ENCODE measurements at regions not wholly inside any gene's neighbourhood (a gene's known extent, or its start where the extent isn't known, plus 50 kb on each side); places are given as distances from the start of the nearest gene placed in this dataset.
"Not testable (repeated sequence)": the region's sequence is repeated elsewhere in the genome, so short reads cannot be mapped to it uniquely, and the experiment has no call there.

DNA sequence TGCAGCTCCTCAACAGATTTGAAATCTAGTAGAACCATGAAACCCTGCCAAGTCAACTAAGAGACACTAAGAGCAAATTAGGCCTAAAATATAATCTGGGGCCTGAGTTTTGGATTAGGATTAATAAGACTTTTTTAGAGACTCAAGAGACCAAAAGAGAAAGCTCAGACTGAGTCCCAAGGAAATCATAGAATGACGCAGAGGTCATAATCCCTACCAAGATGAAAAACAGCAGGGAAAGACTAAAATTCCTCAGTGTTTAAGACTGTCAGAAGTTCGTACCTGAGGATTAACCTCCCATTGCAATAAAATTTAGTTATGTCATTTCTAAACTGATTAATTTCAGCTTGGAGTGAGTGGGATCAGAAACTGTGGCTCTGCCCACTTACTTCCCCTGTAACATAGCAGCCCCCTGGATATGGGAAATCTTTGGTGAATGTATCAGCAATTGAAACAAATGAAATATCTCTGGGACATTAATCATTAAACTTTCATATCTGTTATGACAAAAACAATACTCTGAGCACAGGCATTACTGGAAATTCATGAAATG is 200.3 kb downstream of the EDN1 start:
- H3K9me3 ChIP-seq (replicated peaks in 1 of 2; ENCODE audit: control insufficient read depth in 2 of 2, insufficient read depth in 1 of 2, low read depth in 1 of 2, low read length in 2 of 2), result peaks cover 0 to 4% of the 10 kb centered on the region in 2 donors
- H2AFZ ChIP-seq (ENCODE audit: low read length), result no peak overlapping the region
- H3K4me3 ChIP-seq (ENCODE audit: low read length in 2 of 2), result no peak overlapping the region
- DNase-seq (ENCODE audit: low spot score), result no peak
- H4K91ac ChIP-seq (ENCODE audit: low read depth, low read length, poor library complexity), result no peak overlapping the region
- no peak overlapping the region for H3K14ac ChIP-seq (ENCODE audit: low read length)
- H2AK5ac ChIP-seq (ENCODE audit: low read depth, low read length), result no peak overlapping the region
- H3K4me1 ChIP-seq (ENCODE audit: control insufficient read depth in 2 of 2, insufficient read depth in 1 of 2, low read depth in 1 of 2, low read length in 2 of 2), result no peaks in the 10 kb centered on the region
- no peak overlapping the region for H2BK5ac ChIP-seq (ENCODE audit: low read length)
- no peak overlapping the region for H3K18ac ChIP-seq (ENCODE audit: low read length)
- H2BK12ac ChIP-seq (ENCODE audit: low read length), result no peak overlapping the region
- no peak overlapping the region for H2BK120ac ChIP-seq (ENCODE audit: low read depth, low read length)
- no peak overlapping the region for H3K9ac ChIP-seq (ENCODE audit: low read depth, low read length, poor library complexity)
- no peaks in the 10 kb centered on the region for H3K36me3 ChIP-seq (replicated peaks in 1 of 2; ENCODE audit: control insufficient read depth in 2 of 2, insufficient read depth in 2 of 2, low read length in 2 of 2)
- H3K27me3 ChIP-seq (ENCODE audit: control insufficient read depth in 3 of 3, insufficient read depth in 3 of 3, low read depth in 1 of 3, low read length in 3 of 3), result no peaks in the 10 kb centered on the region
- no peak overlapping the region for H3K4ac ChIP-seq (ENCODE audit: low read length)
- no peak overlapping the region for H4K8ac ChIP-seq (ENCODE audit: low read depth, low read length)
- no peaks in the 10 kb centered on the region for H3K79me1 ChIP-seq (ENCODE audit: low read depth, low read length)
- no peak overlapping the region for H3K4me2 ChIP-seq (ENCODE audit: insufficient read depth, low read length, poor library complexity, severe bottlenecking)
- H2BK15ac ChIP-seq (ENCODE audit: low read length), result no peak overlapping the region
- no peak overlapping the region for H3K23ac ChIP-seq (ENCODE audit: low read depth, low read length, poor library complexity)
- no CpG with 5 or more reads among the region's 2 CpGs for WGBS, 2 donors (ENCODE audit: extremely low coverage in 2 of 2, insufficient read length in 2 of 2, insufficient replicate concordance in 1 of 2)
- H3K27ac ChIP-seq (replicated peaks; ENCODE audit: low read length), result no peak overlapping the region

DNA sequence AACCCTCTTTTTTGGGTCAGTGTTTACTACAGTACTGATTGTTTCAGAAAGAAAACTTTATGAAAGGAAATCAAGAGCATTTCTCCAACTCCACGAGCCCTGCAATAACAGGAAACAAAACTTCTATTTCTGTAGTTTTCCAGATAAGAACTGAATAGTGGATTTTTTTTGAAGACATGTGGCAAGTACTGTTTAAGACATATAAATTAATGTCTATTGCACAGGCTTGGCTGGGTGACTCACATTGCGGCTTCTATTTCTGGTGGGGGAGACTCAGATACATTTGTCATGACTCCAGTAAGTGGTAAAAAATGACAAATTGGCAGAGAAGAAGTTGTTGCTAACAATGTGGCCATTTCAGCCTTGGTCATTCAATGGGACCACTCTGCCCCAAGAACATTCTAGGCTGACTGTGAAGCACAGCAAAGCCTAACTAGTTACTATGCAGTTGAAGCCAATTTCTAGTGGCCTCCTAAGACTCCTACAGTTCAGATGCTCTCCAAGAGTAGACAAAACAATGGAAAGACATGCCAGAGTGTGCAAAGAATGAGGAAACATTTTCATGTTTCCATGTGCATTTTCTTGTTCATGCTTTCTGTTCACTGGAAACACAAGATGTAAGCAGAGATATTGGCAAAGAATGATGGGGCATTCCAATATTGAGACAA is 200.9 kb downstream of the EDN1 start:
- no peaks in the 10 kb centered on the region for H3K36me3 ChIP-seq (replicated peaks in 1 of 2; ENCODE audit: control insufficient read depth in 2 of 2, insufficient read depth in 2 of 2, low read length in 2 of 2)
- H2BK15ac ChIP-seq (ENCODE audit: low read length), result no peak overlapping the region
- no peak overlapping the region for H3K4me2 ChIP-seq (ENCODE audit: insufficient read depth, low read length, poor library complexity, severe bottlenecking)
- H3K18ac ChIP-seq (ENCODE audit: low read length), result no peak overlapping the region
- no peak overlapping the region for H3K14ac ChIP-seq (ENCODE audit: low read length)
- no peak overlapping the region for H2BK12ac ChIP-seq (ENCODE audit: low read length)
- WGBS, 2 donors (ENCODE audit: extremely low coverage in 2 of 2, insufficient read length in 2 of 2, insufficient replicate concordance in 1 of 2), result no CpG with 5 or more reads among the region's 2 CpGs
- no peak overlapping the region for H2AK5ac ChIP-seq (ENCODE audit: low read depth, low read length)
- DNase-seq (ENCODE audit: low spot score), result no peak
- no peak overlapping the region for H2AFZ ChIP-seq (ENCODE audit: low read length)
- no peak overlapping the region for H3K27ac ChIP-seq (replicated peaks; ENCODE audit: low read length)
- no peak overlapping the region for H3K9ac ChIP-seq (ENCODE audit: low read depth, low read length, poor library complexity)
- no peak overlapping the region for H4K91ac ChIP-seq (ENCODE audit: low read depth, low read length, poor library complexity)
- H3K4me3 ChIP-seq (ENCODE audit: low read length in 2 of 2), result no peak overlapping the region
- H2BK120ac ChIP-seq (ENCODE audit: low read depth, low read length), result no peak overlapping the region
- H4K8ac ChIP-seq (ENCODE audit: low read depth, low read length), result no peak overlapping the region
- peaks cover 0 to 4% of the 10 kb centered on the region in 2 donors for H3K9me3 ChIP-seq (replicated peaks in 1 of 2; ENCODE audit: control insufficient read depth in 2 of 2, insufficient read depth in 1 of 2, low read depth in 1 of 2, low read length in 2 of 2)
- H3K4me1 ChIP-seq (ENCODE audit: control insufficient read depth in 2 of 2, insufficient read depth in 1 of 2, low read depth in 1 of 2, low read length in 2 of 2), result no peaks in the 10 kb centered on the region
- no peaks in the 10 kb centered on the region for H3K79me1 ChIP-seq (ENCODE audit: low read depth, low read length)
- H2BK5ac ChIP-seq (ENCODE audit: low read length), result no peak overlapping the region
- no peak overlapping the region for H3K4ac ChIP-seq (ENCODE audit: low read length)
- H3K27me3 ChIP-seq (ENCODE audit: control insufficient read depth in 3 of 3, insufficient read depth in 3 of 3, low read depth in 1 of 3, low read length in 3 of 3), result no peaks in the 10 kb centered on the region
- H3K23ac ChIP-seq (ENCODE audit: low read depth, low read length, poor library complexity), result no peak overlapping the region

DNA sequence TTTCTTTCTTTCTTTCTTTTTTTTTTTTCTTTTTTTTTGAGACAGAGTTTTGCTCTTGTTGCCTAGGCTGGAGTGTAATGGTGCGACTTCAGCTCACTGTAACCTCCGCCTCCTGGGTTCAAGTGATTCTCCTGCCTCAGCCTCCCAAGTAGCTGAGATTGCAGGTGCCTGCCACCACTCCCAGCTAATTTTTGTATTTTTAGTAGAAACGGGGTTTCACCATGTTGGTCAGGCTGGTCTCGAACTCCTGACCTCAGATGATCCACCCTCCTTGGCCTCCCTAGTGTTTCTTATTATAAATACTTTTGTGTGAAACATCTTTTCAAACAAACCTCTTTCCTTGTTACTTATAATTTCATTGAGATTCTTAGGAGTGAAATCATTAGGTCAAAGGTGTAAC is 202.8 kb downstream of the EDN1 start:
- H3K79me1 ChIP-seq (ENCODE audit: low read depth, low read length); H3K4me2 ChIP-seq (ENCODE audit: insufficient read depth, low read length, poor library complexity, severe bottlenecking); H3K18ac ChIP-seq (ENCODE audit: low read length); DNase-seq (ENCODE audit: low spot score); H3K14ac ChIP-seq (ENCODE audit: low read length); H3K27me3 ChIP-seq (ENCODE audit: control insufficient read depth in 3 of 3, insufficient read depth in 3 of 3, low read depth in 1 of 3, low read length in 3 of 3); H2BK120ac ChIP-seq (ENCODE audit: low read depth, low read length); H3K36me3 ChIP-seq (replicated peaks in 1 of 2; ENCODE audit: control insufficient read depth in 2 of 2, insufficient read depth in 2 of 2, low read length in 2 of 2); H3K27ac ChIP-seq (replicated peaks; ENCODE audit: low read length); H4K91ac ChIP-seq (ENCODE audit: low read depth, low read length, poor library complexity); H3K4ac ChIP-seq (ENCODE audit: low read length); H2AFZ ChIP-seq (ENCODE audit: low read length); H3K9ac ChIP-seq (ENCODE audit: low read depth, low read length, poor library complexity); H3K4me1 ChIP-seq (ENCODE audit: control insufficient read depth in 2 of 2, insufficient read depth in 1 of 2, low read depth in 1 of 2, low read length in 2 of 2); H2BK12ac ChIP-seq (ENCODE audit: low read length); H3K4me3 ChIP-seq (ENCODE audit: low read length in 2 of 2); H3K23ac ChIP-seq (ENCODE audit: low read depth, low read length, poor library complexity); H2BK15ac ChIP-seq (ENCODE audit: low read length); H2AK5ac ChIP-seq (ENCODE audit: low read depth, low read length); H2BK5ac ChIP-seq (ENCODE audit: low read length); H4K8ac ChIP-seq (ENCODE audit: low read depth, low read length); H3K9me3 ChIP-seq (replicated peaks in 1 of 2; ENCODE audit: control insufficient read depth in 2 of 2, insufficient read depth in 1 of 2, low read depth in 1 of 2, low read length in 2 of 2): not testable (repeated sequence)
- WGBS, 2 donors (ENCODE audit: extremely low coverage in 2 of 2, insufficient read length in 2 of 2, insufficient replicate concordance in 1 of 2), result no CpG with 5 or more reads among the region's 4 CpGs

DNA sequence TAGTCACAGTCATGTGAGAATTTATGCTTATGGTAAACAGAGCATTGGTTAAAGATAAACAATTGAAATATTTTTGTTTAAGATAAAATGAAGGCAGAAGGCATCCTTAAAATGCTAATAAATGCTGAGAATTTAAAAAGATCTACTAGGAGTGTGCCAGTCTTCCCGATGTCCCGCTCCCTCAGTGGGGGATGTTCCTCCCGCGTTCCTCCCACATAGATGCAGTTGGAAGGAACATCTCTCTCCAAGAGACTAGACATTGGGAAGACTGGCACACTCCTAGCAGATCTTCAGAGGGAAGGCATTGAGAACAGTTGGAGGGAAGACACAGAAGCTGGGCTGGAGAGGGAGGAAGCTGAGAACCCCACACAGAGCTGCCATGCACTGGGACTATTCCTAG is 203.3 kb downstream of the EDN1 start:
- peaks cover 0 to 4% of the 10 kb centered on the region in 2 donors for H3K9me3 ChIP-seq (replicated peaks in 1 of 2; ENCODE audit: control insufficient read depth in 2 of 2, insufficient read depth in 1 of 2, low read depth in 1 of 2, low read length in 2 of 2)
- H4K91ac ChIP-seq (ENCODE audit: low read depth, low read length, poor library complexity), result no peak overlapping the region
- no peaks in the 10 kb centered on the region for H3K79me1 ChIP-seq (ENCODE audit: low read depth, low read length)
- H3K27me3 ChIP-seq (ENCODE audit: control insufficient read depth in 3 of 3, insufficient read depth in 3 of 3, low read depth in 1 of 3, low read length in 3 of 3), result no peaks in the 10 kb centered on the region
- no peaks in the 10 kb centered on the region for H3K36me3 ChIP-seq (replicated peaks in 1 of 2; ENCODE audit: control insufficient read depth in 2 of 2, insufficient read depth in 2 of 2, low read length in 2 of 2)
- H3K4me2 ChIP-seq (ENCODE audit: insufficient read depth, low read length, poor library complexity, severe bottlenecking), result no peak overlapping the region
- no peak overlapping the region for H3K23ac ChIP-seq (ENCODE audit: low read depth, low read length, poor library complexity)
- DNase-seq (ENCODE audit: low spot score), result no peak
- no peak overlapping the region for H3K4ac ChIP-seq (ENCODE audit: low read length)
- H4K8ac ChIP-seq (ENCODE audit: low read depth, low read length), result no peak overlapping the region
- H3K9ac ChIP-seq (ENCODE audit: low read depth, low read length, poor library complexity), result no peak overlapping the region
- H2BK15ac ChIP-seq (ENCODE audit: low read length), result no peak overlapping the region
- no peak overlapping the region for H2BK120ac ChIP-seq (ENCODE audit: low read depth, low read length)
- no peak overlapping the region for H3K18ac ChIP-seq (ENCODE audit: low read length)
- H2BK5ac ChIP-seq (ENCODE audit: low read length), result no peak overlapping the region
- no peaks in the 10 kb centered on the region for H3K4me1 ChIP-seq (ENCODE audit: control insufficient read depth in 2 of 2, insufficient read depth in 1 of 2, low read depth in 1 of 2, low read length in 2 of 2)
- no peak overlapping the region for H3K27ac ChIP-seq (replicated peaks; ENCODE audit: low read length)
- no peak overlapping the region for H2AFZ ChIP-seq (ENCODE audit: low read length)
- H2AK5ac ChIP-seq (ENCODE audit: low read depth, low read length), result no peak overlapping the region
- WGBS, 2 donors (ENCODE audit: extremely low coverage in 2 of 2, insufficient read length in 2 of 2, insufficient replicate concordance in 1 of 2), result no CpG with 5 or more reads among the region's 4 CpGs
- H3K14ac ChIP-seq (ENCODE audit: low read length), result no peak overlapping the region
- H3K4me3 ChIP-seq (ENCODE audit: low read length in 2 of 2), result no peak overlapping the region
- H2BK12ac ChIP-seq (ENCODE audit: low read length), result no peak overlapping the region
